SK-N-SH (cell line): ENCODE measurements at regions not wholly inside any gene's neighbourhood (a gene's known extent, or its start where the extent isn't known, plus 50 kb on each side); places are given as distances from the start of the nearest gene placed in this dataset.

Source experiments
- CTCF ChIA-PET: fragments of 300-600, 350-600 bp; formaldehyde crosslinking; extraction: SDS; loops from one replicate; lab custom pipeline; 2021; lab: Yijun Ruan, JAX
- POLR2A ChIA-PET: fragments of 350-600 bp; sonication (Branson Sonifier 250); formaldehyde crosslinking; extraction: SDS; loops from one replicate; lab custom pipeline; 2020; ENCODE audit warnings: antibody characterized with exemption, inconsistent platforms; lab: Yijun Ruan, JAX
- DNase-seq: peaks from one replicate; pipeline ENCODE4 v3.0.0; 2012
- H2AFZ ChIP-seq: fragments of 200-600 bp; sonication (generic); 2 replicates; pipeline ENCODE4 v1.8.1; 2016; ENCODE audit warnings: antibody characterized with exemption, mild to moderate bottlenecking, low read depth
- H3F3A ChIP-seq: fragments of 200-600 bp; sonication (generic); replicated peaks from 2 replicates; pipeline ENCODE3; 2016; ENCODE audit warnings: antibody characterized with exemption, mild to moderate bottlenecking; ENCODE audit not compliant: insufficient read depth
- H3K27ac ChIP-seq, 2 experiments: fragments of 200-500 bp in 1 of 2; fragments of 200-600 bp in 1 of 2; sonication (Bioruptor generic) in 1 of 2; sonication (generic), shearing (Covaris generic) in 1 of 2; 2 replicates each; pipeline versions ENCODE4 v1.5.1 to v1.6.1; 2014 to 2016; ENCODE audit warnings: low read depth in 2 of 2, inconsistent platforms in 1 of 2, low read length in 1 of 2, mild to moderate bottlenecking in 1 of 2, mixed read lengths in 1 of 2
- H3K27me3 ChIP-seq: fragments of 200-600 bp; sonication (generic), shearing (Covaris generic); 2 replicates; pipeline ENCODE4 v1.6.1; 2016; ENCODE audit warnings: mixed run types; ENCODE audit not compliant: insufficient read depth
- H3K36me3 ChIP-seq, 2 experiments: fragments of 200-500 bp in 1 of 2; fragments of 200-600 bp in 1 of 2; sonication (Bioruptor generic) in 1 of 2; sonication (generic) in 1 of 2; replicated peaks in 1 of 2; 2 replicates each; pipeline versions ENCODE3 to v1.5.1; 2014 to 2016; ENCODE audit warnings: low read length in 1 of 2, mild to moderate bottlenecking in 1 of 2; ENCODE audit not compliant: insufficient read depth in 2 of 2, control insufficient read depth in 1 of 2
- H3K4me1 ChIP-seq, 2 experiments: fragments of 200-500 bp in 1 of 2; fragments of 200-600 bp in 1 of 2; sonication (Bioruptor generic) in 1 of 2; sonication (generic), shearing (Covaris generic) in 1 of 2; 2 replicates each; pipeline versions ENCODE4 v1.5.1 to v1.6.1; 2014 to 2016; ENCODE audit warnings: low read depth in 1 of 2, low read length in 1 of 2, mixed run types in 1 of 2; ENCODE audit not compliant: insufficient read depth in 2 of 2, control insufficient read depth in 1 of 2
- H3K4me2 ChIP-seq: fragments of 200-600 bp; sonication (generic), shearing (Covaris generic); 2 replicates; pipeline ENCODE4 v1.6.1; 2017; ENCODE audit warnings: mixed run types
- H3K4me3 ChIP-seq, 2 experiments: fragments of 200-500 bp in 1 of 2; fragments of 200-600 bp in 1 of 2; sonication (Bioruptor generic) in 1 of 2; sonication (generic), shearing (Covaris generic) in 1 of 2; 2 replicates each; pipeline versions ENCODE4 v1.5.1 to v1.8.1; 2014 to 2016; ENCODE audit warnings: low read depth in 2 of 2, inconsistent platforms in 1 of 2, low read length in 1 of 2, mild to moderate bottlenecking in 1 of 2, mixed read lengths in 1 of 2, moderate library complexity in 1 of 2
- H3K79me2 ChIP-seq: fragments of 200-600 bp; sonication (generic); 2 replicates; pipeline ENCODE4 v1.8.1; 2017; ENCODE audit warnings: mild to moderate bottlenecking; ENCODE audit not compliant: insufficient read depth
- H3K9ac ChIP-seq: fragments of 200-600 bp; sonication (generic); 2 replicates; pipeline ENCODE4 v1.6.1; 2017; ENCODE audit warnings: mixed run types
- H3K9me2 ChIP-seq: fragments of 200-600 bp; sonication (generic); 2 replicates; pipeline ENCODE4 v1.6.1; 2017; ENCODE audit warnings: mixed run types
- H3K9me3 ChIP-seq: fragments of 200-600 bp; sonication (generic); 2 replicates; pipeline ENCODE4 v1.6.1; 2017; ENCODE audit warnings: mixed run types, mild to moderate bottlenecking, moderate library complexity
- H4K20me1 ChIP-seq: fragments of 200-600 bp; sonication (generic); 2 replicates; pipeline ENCODE4 v1.6.1; 2017; ENCODE audit warnings: mild to moderate bottlenecking, mixed run types; ENCODE audit not compliant: insufficient read depth
- CTCF ChIP-seq: fragments of 200-600 bp; sonication (generic); IDR thresholded peaks from 2 replicates; pipeline ENCODE4 v1.6.1; 2017; ENCODE audit warnings: antibody characterized with exemption, mild to moderate bottlenecking, moderate library complexity
- EP300 ChIP-seq, 2 experiments: IDR thresholded peaks; 2 replicates each; pipeline versions ENCODE4 v1.4.0 to v1.6.1; 2012; ENCODE audit warnings: borderline replicate concordance in 1 of 2, low read depth in 1 of 2, low read length in 1 of 2
- EZH2phosphoT487 ChIP-seq: fragments of 200-600 bp; sonication (generic); IDR thresholded peaks from 2 replicates; pipeline ENCODE4 v1.6.1; 2017; ENCODE audit warnings: low read depth, mixed run types, mild to moderate bottlenecking, antibody characterized with exemption, moderate library complexity, borderline replicate concordance
- GABPA ChIP-seq: IDR thresholded peaks from 2 replicates; pipeline ENCODE4 v1.4.0; 2012; ENCODE audit warnings: low read depth, mild to moderate bottlenecking
- GATA2 ChIP-seq: sonication (generic); formaldehyde crosslinking; IDR thresholded peaks from 2 replicates; pipeline ENCODE4 v1.5.0; 2020; ENCODE audit warnings: mild to moderate bottlenecking, missing genetic modification reagents
- IRF3 ChIP-seq: fragments of 150-350 bp; IDR thresholded peaks from 2 replicates; pipeline ENCODE4 v1.6.1; 2016; ENCODE audit warnings: mild to moderate bottlenecking, low read depth, low read length
- JUND ChIP-seq: IDR thresholded peaks from 2 replicates; pipeline ENCODE4 v1.4.0; 2012
- MEF2A ChIP-seq: IDR thresholded peaks from 2 replicates; pipeline ENCODE4 v1.4.0; 2012; ENCODE audit warnings: low read depth, borderline replicate concordance
- MXI1 ChIP-seq: IDR thresholded peaks from 2 replicates; pipeline ENCODE4 v1.6.1; 2012; ENCODE audit warnings: mild to moderate bottlenecking, low read depth, low read length, improper control_type of control experiment
- NFIC ChIP-seq: IDR thresholded peaks from 2 replicates; pipeline ENCODE4 v1.4.0; 2012; ENCODE audit warnings: borderline replicate concordance
- NRF1 ChIP-seq: IDR thresholded peaks from 2 replicates; pipeline ENCODE4 v1.6.1; 2012; ENCODE audit warnings: low read depth, mild to moderate bottlenecking, low read length
- POLR2AphosphoS5 ChIP-seq: IDR thresholded peaks from 2 replicates; pipeline ENCODE4 v1.6.1; 2012; ENCODE audit warnings: low read depth, low read length
- REST ChIP-seq: IDR thresholded peaks from 2 replicates; pipeline ENCODE4 v1.6.1; 2012; ENCODE audit warnings: mild to moderate bottlenecking, low read depth, low read length, moderate library complexity
- RXRA ChIP-seq: IDR thresholded peaks from 2 replicates; pipeline ENCODE4 v1.4.0; 2012; ENCODE audit warnings: low read depth, mild to moderate bottlenecking, borderline replicate concordance
- SIN3A ChIP-seq: IDR thresholded peaks from 2 replicates; pipeline ENCODE4 v1.6.1; 2012; ENCODE audit warnings: low read depth, mild to moderate bottlenecking, low read length, moderate library complexity, borderline replicate concordance
- TAF1 ChIP-seq: IDR thresholded peaks from 2 replicates; pipeline ENCODE4 v1.6.1; 2012; ENCODE audit warnings: low read depth, mild to moderate bottlenecking, low read length, moderate library complexity, borderline replicate concordance
- USF2 ChIP-seq: fragments of 150-350 bp; IDR thresholded peaks from 2 replicates; pipeline ENCODE4 v1.6.1; 2017; ENCODE audit warnings: antibody characterized with exemption, low read length, low read depth, borderline replicate concordance
- WGBS: methylation state at CpG from one replicate; pipeline ENCODE4 v1.1.6; 2017; ENCODE audit warnings: low lambda C conversion rate; 5-methylcytosine and 5-hydroxymethylcytosine counted together

- no peaks in the 10 kb centered on the region for H3K36me3 ChIP-seq
- ChIA-PET POLR2A (no interaction called here), CTCF (no interaction called here)
- H3F3A ChIP-seq: no peaks in the 10 kb centered on the region
- H3K4me2 ChIP-seq: no peak overlapping the region
- H3K27me3 ChIP-seq: no peaks in the 10 kb centered on the region
- H3K4me3 ChIP-seq: no peak overlapping the region
- H3K79me2 ChIP-seq: no peaks in the 10 kb centered on the region
- DNase-seq: no peak
- no peak overlapping the region for H2AFZ ChIP-seq
- H3K9me3 ChIP-seq: no peaks in the 10 kb centered on the region
- H4K20me1 ChIP-seq: no peaks in the 10 kb centered on the region
- TF ChIP-seq NFIC: no peak
- no peak for TF ChIP-seq MEF2A
- no peak for TF ChIP-seq RXRA
- no peak for TF ChIP-seq REST
- no peak for TF ChIP-seq GATA2 (CRISPR knock-in tag)
- TF ChIP-seq CTCF: no peak
- TF ChIP-seq, all 33 proteins: peak for 0
- no peaks in the 10 kb centered on the region for H3K9me2 ChIP-seq
- no peak overlapping the region for H3K27ac ChIP-seq
- no peak overlapping the region for H3K9ac ChIP-seq
- H3K4me1 ChIP-seq: no peaks in the 10 kb centered on the region
- 46% methylated on average over 2 of the region's 2 CpGs for WGBS
These were observed 82.9 kb upstream of the BARX2 start for GRCh38 chr11:129292771-129293170.

- H4K20me1 ChIP-seq: no peaks in the 10 kb centered on the region
- H3K79me2 ChIP-seq: no peaks in the 10 kb centered on the region
- H3K4me3 ChIP-seq: no peak overlapping the region
- POLR2A ChIA-PET: no interaction called here
- no peak overlapping the region for H3K4me2 ChIP-seq
- H2AFZ ChIP-seq: no peak overlapping the region
- H3K4me1 ChIP-seq: no peaks in the 10 kb centered on the region
- WGBS: 96% methylated on average over 2 of the region's 2 CpGs
- DNase-seq: no peak
- no peaks in the 10 kb centered on the region for H3K27me3 ChIP-seq
- no peaks in the 10 kb centered on the region for H3F3A ChIP-seq
- H3K9me2 ChIP-seq: no peaks in the 10 kb centered on the region
- H3K9me3 ChIP-seq: no peaks in the 10 kb centered on the region
- H3K27ac ChIP-seq: no peak overlapping the region
- CTCF ChIA-PET: interaction anchor here (0.9 kb wide), 1 partner anchor 13 kb away, joined by 3 read pairs; no protein-coding TSS in a partner anchor
- no peaks in the 10 kb centered on the region for H3K36me3 ChIP-seq
- H3K9ac ChIP-seq: no peak overlapping the region
- no peak for TF ChIP-seq GATA2 (CRISPR knock-in tag)
- TF ChIP-seq USF2: no peak
- no peak for TF ChIP-seq MEF2A
- TF ChIP-seq MXI1: no peak
- no peak for TF ChIP-seq POLR2AphosphoS5
- TF ChIP-seq TAF1: no peak
- TF ChIP-seq EP300 (IDR thresholded peaks at IDR 0.05; ENCODE audit: borderline replicate concordance in 1 of 2, low read depth in 1 of 2, low read length in 1 of 2): no peak
- TF ChIP-seq SIN3A: no peak
- TF ChIP-seq JUND: no peak
- no peak for TF ChIP-seq CTCF
- TF ChIP-seq EZH2phosphoT487: no peak
- TF ChIP-seq GABPA: no peak
- no peak for TF ChIP-seq IRF3
- TF ChIP-seq NRF1: no peak
- TF ChIP-seq RXRA: no peak
These were observed 83.6 kb upstream of the BARX2 start for GRCh38 chr11:129292092-129292491.
